ENCODE measurements at regions not wholly inside any gene's neighbourhood (a gene's known extent, or its start where the extent isn't known, plus 50 kb on each side); places are given as distances from the start of the nearest gene placed in this dataset.

DNA sequence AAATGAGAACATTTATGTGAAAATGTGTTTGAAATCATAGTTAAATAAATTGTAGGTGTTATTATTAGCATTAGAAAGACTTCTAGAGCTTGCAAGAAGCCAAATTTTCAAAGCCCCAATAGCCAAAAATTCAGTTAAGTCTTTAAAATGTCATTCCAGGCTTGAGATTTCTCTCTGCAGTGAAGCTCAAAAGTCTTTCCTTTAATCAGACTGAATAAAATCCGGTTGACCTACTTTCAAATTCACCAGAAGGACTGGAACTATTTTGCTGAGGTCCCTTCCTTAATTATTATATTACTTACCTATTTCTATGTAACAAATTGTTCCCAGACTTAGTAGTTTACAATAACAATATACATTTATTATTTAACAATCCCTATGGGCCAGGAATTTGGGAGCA, 112.2 kb upstream of the TRPM3 start:
- no peak for TF ChIP-seq EZH2phosphoT487 (IDR thresholded peaks at IDR 0.05; ENCODE audit: borderline replicate concordance, low read length)
- TF ChIP-seq, protein P1, sequence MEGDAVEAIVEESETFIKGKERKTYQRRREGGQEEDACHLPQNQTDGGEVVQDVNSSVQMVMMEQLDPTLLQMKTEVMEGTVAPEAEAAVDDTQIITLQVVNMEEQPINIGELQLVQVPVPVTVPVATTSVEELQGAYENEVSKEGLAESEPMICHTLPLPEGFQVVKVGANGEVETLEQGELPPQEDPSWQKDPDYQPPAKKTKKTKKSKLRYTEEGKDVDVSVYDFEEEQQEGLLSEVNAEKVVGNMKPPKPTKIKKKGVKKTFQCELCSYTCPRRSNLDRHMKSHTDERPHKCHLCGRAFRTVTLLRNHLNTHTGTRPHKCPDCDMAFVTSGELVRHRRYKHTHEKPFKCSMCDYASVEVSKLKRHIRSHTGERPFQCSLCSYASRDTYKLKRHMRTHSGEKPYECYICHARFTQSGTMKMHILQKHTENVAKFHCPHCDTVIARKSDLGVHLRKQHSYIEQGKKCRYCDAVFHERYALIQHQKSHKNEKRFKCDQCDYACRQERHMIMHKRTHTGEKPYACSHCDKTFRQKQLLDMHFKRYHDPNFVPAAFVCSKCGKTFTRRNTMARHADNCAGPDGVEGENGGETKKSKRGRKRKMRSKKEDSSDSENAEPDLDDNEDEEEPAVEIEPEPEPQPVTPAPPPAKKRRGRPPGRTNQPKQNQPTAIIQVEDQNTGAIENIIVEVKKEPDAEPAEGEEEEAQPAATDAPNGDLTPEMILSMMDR (IDR thresholded peaks at IDR 0.05; ENCODE audit: low read depth, low read length, poor library complexity, severe bottlenecking): no peak
